HL-60 (cell line): ENCODE measurements at regions not wholly inside any gene's neighbourhood (a gene's known extent, or its start where the extent isn't known, plus 50 kb on each side); places are given as distances from the start of the nearest gene placed in this dataset.

Source experiments
- DNase-seq, 2 experiments: peaks; one replicate each; pipeline ENCODE4 v3.0.0-alpha.2; 2010 to 2020; ENCODE audit warnings: low read depth in 1 of 2, low spot score in 1 of 2
- H3K27ac ChIP-seq: fragments of 250-450 bp; sonication (Bioruptor Pico); replicated peaks from 2 replicates; pipeline ENCODE4 v1.5.1; 2020; ENCODE audit warnings: mild to moderate bottlenecking, moderate library complexity
- H3K27me3 ChIP-seq: fragments of 250-450 bp; sonication (Bioruptor Pico); 2 replicates; pipeline ENCODE4 v1.5.1; 2021; ENCODE audit warnings: mild to moderate bottlenecking, moderate library complexity; ENCODE audit not compliant: insufficient read depth, poor library complexity, severe bottlenecking
- H3K4me3 ChIP-seq: replicated peaks from 2 replicates; pipeline ENCODE4 v1.5.1; 2011; ENCODE audit warnings: mild to moderate bottlenecking, control low read depth, low read length; ENCODE audit not compliant: insufficient read depth
- GABPA ChIP-seq: IDR thresholded peaks from 2 replicates; pipeline ENCODE4 v1.6.1; 2012; ENCODE audit warnings: low read depth
- POLR2AphosphoS5 ChIP-seq: IDR thresholded peaks from 2 replicates; pipeline ENCODE4 v1.6.1; 2012; ENCODE audit warnings: low read depth
- REST ChIP-seq: IDR thresholded peaks from 2 replicates; pipeline ENCODE4 v1.6.1; 2012; ENCODE audit warnings: low read depth; ENCODE audit not compliant: insufficient replicate concordance
- SPI1 ChIP-seq: IDR thresholded peaks from 2 replicates; pipeline ENCODE4 v1.6.1; 2012; ENCODE audit warnings: low read depth, mild to moderate bottlenecking, borderline replicate concordance
- TF ChIP-seq, protein P1 (sequence below): IDR thresholded peaks from one replicate; pipeline ENCODE4 v1.5.1; 2011; ENCODE audit warnings: low read length, control low read depth, inconsistent platforms; ENCODE audit not compliant: insufficient read depth

DNA sequence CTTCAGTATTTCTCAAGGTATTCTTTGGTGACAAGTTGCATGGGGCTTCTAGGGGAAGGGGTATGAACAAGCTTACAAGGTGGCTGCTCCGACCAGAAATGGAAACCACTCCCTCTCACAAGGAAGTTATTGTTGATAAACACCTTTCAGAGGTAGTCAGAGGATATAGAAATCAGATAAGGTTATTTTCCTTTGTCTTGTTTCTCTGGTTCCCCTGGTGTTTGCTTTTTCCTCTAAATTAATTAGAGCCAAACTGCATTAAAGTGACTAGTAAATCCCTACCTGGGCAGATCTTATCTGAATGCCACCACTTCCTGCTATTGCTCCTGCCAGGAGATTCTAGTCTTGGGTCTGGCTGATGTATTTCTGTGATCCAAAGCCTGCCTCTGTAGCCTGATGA, 725.4 kb downstream of the INHBA start:
- no peak overlapping the region for H3K4me3 ChIP-seq
- H3K27ac ChIP-seq, result no peak overlapping the region
- H3K27me3 ChIP-seq, result no peaks in the 10 kb centered on the region
- TF ChIP-seq POLR2AphosphoS5, result no peak
- no peak for DNase-seq

DNA sequence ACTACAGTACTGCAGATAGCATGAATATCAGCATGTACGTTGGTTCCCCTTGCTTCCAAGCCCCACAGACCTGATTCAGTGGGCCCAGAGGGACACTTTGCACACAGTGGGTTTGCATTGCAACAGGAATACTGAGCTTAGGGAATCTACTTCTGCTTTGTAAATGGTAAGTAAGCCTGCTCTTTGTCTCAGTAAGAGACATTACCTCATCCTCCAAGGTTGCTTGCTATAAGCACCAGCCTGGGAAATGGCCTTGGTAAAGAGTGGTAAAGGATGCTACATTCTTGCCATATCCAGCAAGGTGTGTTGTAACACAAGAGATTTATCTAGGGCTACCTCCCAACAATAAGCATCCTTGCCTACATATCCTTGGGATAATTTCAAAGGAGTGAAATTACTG, 730.5 kb downstream of the INHBA start:
- TF ChIP-seq, protein P1, sequence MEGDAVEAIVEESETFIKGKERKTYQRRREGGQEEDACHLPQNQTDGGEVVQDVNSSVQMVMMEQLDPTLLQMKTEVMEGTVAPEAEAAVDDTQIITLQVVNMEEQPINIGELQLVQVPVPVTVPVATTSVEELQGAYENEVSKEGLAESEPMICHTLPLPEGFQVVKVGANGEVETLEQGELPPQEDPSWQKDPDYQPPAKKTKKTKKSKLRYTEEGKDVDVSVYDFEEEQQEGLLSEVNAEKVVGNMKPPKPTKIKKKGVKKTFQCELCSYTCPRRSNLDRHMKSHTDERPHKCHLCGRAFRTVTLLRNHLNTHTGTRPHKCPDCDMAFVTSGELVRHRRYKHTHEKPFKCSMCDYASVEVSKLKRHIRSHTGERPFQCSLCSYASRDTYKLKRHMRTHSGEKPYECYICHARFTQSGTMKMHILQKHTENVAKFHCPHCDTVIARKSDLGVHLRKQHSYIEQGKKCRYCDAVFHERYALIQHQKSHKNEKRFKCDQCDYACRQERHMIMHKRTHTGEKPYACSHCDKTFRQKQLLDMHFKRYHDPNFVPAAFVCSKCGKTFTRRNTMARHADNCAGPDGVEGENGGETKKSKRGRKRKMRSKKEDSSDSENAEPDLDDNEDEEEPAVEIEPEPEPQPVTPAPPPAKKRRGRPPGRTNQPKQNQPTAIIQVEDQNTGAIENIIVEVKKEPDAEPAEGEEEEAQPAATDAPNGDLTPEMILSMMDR, result no peak
- TF ChIP-seq GABPA, result no peak
- TF ChIP-seq SPI1, result no peak
- no peak for TF ChIP-seq REST
- no peak for TF ChIP-seq POLR2AphosphoS5
- Histone ChIP-seq H3K4me3 (no peak overlapping the region), H3K27ac (no peak overlapping the region), H3K27me3 (no peaks in the 10 kb centered on the region)
- no peak for DNase-seq

DNA sequence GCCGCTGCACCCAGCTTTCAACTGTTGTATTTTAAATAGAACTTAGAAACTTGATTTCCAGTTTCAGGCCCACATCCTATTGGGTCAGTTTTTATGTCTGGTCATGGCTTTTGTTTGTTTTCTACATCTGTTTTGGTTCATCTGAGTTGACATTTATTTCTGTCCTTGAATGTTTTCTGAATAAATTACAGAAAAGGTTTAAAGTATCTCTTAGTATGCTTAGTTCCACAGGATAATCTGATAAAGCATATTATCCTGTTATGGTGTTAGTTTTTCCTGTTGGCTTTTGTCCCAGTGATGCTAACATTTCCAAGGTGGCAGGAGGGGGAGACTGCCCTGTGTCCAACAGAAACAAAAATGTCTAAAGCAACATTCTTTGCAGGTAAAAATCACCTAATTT, 733.2 kb downstream of the INHBA start:
- H3K4me3 ChIP-seq, result no peak overlapping the region
- TF ChIP-seq POLR2AphosphoS5 (no peak), REST (no peak), SPI1 (no peak), GABPA (no peak)
- TF ChIP-seq, protein P1, result no peak
- no peak for DNase-seq
- H3K27me3 ChIP-seq, result no peaks in the 10 kb centered on the region
- no peak overlapping the region for H3K27ac ChIP-seq

DNA sequence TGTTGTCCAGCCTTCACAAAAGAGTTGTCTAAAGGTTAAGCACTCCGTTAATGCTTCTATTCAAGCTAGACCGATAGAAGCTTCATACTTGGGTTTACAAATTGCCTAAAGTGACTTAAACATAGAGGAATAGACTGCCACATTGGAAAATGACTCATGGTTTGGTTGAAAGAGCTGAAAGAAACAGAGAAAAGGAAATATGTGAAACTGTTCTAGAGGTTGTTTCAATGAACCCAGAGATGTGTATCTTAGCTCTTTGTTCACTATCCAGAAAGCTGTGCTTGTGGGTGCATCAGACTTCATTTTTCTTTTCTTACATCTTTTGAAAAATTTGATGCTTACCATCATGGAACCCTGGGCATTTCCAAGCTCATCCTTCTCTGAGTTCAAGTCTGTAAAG, 736.2 kb downstream of the INHBA start:
- no peak for DNase-seq
- Histone ChIP-seq H3K27me3 (no peaks in the 10 kb centered on the region), H3K4me3 (no peak overlapping the region), H3K27ac (no peak overlapping the region)
- TF ChIP-seq REST (no peak), SPI1 (no peak), POLR2AphosphoS5 (no peak), GABPA (no peak)
- TF ChIP-seq, protein P1, result no peak
